Progenitor cell of endocrine pancreas (in vitro differentiated cells): ENCODE measurements at regions not wholly inside any gene's neighbourhood (a gene's known extent, or its start where the extent isn't known, plus 50 kb on each side); places are given as distances from the start of the nearest gene placed in this dataset.
A peak's percentile ranks its signal among the peaks of the same experiment; 100 is the strongest.

ENCODE experiments used
- DNase-seq: peaks from one replicate; pipeline ENCODE4 v3.0.0; 2021; ENCODE audit warnings: low spot score; ENCODE audit not compliant: unreplicated experiment
- H3K27ac Mint-ChIP-seq: 2 replicates; pipeline ENCODE4 v1.8.0; 2021; ENCODE audit warnings: mild to moderate bottlenecking, moderate library complexity, mixed read lengths
- H3K27me3 Mint-ChIP-seq: 2 replicates; pipeline ENCODE4 v1.8.0; 2021; ENCODE audit warnings: mixed read lengths
- H3K36me3 Mint-ChIP-seq: 2 replicates; pipeline ENCODE4 v1.8.0; 2022; ENCODE audit warnings: mixed read lengths; ENCODE audit not compliant: insufficient read depth
- H3K4me1 Mint-ChIP-seq: 2 replicates; pipeline ENCODE4 v1.8.0; 2021; ENCODE audit warnings: low read depth, mixed read lengths
- H3K4me3 Mint-ChIP-seq: 2 replicates; pipeline ENCODE4 v1.8.0; 2021; ENCODE audit warnings: low read depth, mild to moderate bottlenecking, moderate library complexity, mixed read lengths
- H3K9me3 Mint-ChIP-seq: 2 replicates; pipeline ENCODE4 v1.8.0; 2021; ENCODE audit warnings: low read depth, mixed read lengths
- TF ChIP-seq, protein P1 (sequence below): fragments of 200-600 bp; sonication (generic); IDR thresholded peaks from one replicate; pipeline ENCODE4 v1.5.0; 2021; ENCODE audit warnings: antibody characterized with exemption, mild to moderate bottlenecking; ENCODE audit not compliant: unreplicated experiment

DNA sequence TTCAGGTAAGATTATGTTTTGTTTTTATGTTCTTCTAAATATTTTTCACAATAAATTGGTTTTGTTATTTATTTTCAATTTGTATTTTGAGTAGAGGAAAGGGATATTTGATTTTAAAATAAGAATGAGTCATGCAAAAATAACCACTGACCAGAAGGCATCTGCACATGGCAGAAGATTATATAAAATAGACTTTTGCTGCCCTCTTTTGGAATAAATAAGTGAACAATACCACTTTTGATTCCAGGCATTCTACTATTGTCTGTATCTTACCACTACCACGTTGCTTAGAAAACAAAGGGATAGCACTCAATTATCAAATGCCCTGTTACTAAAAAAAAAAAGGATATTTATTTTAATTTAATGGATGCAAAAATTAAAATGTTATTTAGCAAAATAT, 227.3 kb upstream of the ITGA1 start:
- Mint-ChIP-seq H3K27ac (no peak overlapping the region), H3K36me3 (no peaks in the 10 kb centered on the region), H3K4me3 (no peak overlapping the region), H3K9me3 (peaks cover 5% of the 10 kb centered on the region), H3K27me3 (no peaks in the 10 kb centered on the region), H3K4me1 (no peaks in the 10 kb centered on the region)
- DNase-seq, result no peak
- TF ChIP-seq, protein P1, sequence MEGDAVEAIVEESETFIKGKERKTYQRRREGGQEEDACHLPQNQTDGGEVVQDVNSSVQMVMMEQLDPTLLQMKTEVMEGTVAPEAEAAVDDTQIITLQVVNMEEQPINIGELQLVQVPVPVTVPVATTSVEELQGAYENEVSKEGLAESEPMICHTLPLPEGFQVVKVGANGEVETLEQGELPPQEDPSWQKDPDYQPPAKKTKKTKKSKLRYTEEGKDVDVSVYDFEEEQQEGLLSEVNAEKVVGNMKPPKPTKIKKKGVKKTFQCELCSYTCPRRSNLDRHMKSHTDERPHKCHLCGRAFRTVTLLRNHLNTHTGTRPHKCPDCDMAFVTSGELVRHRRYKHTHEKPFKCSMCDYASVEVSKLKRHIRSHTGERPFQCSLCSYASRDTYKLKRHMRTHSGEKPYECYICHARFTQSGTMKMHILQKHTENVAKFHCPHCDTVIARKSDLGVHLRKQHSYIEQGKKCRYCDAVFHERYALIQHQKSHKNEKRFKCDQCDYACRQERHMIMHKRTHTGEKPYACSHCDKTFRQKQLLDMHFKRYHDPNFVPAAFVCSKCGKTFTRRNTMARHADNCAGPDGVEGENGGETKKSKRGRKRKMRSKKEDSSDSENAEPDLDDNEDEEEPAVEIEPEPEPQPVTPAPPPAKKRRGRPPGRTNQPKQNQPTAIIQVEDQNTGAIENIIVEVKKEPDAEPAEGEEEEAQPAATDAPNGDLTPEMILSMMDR, result peak; percentile 32

DNA sequence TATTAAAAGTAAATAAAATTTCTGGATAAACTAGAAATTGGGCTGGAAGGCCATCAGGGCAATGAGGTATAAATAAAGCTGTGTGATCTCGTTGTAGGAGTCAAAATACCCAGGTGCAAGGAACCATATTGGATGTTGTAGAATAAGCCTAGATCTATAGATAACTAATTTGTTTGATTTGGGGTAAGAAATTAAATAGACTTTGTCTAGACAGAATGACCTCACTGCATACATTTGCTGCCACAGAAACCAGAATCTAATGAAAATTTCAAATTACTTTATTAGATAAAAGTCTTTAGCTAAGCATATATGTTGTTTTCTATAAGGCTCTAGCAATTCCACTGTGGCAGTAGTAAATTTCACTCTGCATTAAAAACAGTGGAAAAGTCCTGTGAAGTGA, 225.2 kb upstream of the ITGA1 start:
- TF ChIP-seq, protein P1, result no peak
- H3K4me1 Mint-ChIP-seq, result no peaks in the 10 kb centered on the region
- no peaks in the 10 kb centered on the region for H3K27me3 Mint-ChIP-seq
- H3K4me3 Mint-ChIP-seq, result no peak overlapping the region
- H3K36me3 Mint-ChIP-seq, result no peaks in the 10 kb centered on the region
- H3K9me3 Mint-ChIP-seq, result peaks cover 5% of the 10 kb centered on the region
- H3K27ac Mint-ChIP-seq, result no peak overlapping the region
- no peak for DNase-seq

DNA sequence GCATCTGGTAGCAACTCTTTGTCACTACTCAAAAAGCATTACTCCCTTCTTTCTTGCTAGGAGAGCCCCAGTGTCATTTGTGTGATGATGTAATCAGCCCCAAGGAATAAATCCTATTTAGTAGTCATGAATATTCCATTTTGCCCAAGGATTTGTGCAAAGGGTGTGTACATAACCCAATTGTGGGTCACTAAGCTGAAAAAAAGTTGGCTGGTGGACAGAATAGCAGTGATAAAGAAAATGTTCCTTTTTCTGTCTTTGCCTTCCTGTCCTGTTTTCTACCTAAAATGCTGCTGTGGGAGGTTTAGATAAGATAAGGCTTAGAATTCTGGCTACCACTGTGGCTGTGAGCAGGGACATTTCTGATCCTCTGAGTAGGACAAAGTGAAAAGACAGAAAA, 223.1 kb upstream of the ITGA1 start:
- no peaks in the 10 kb centered on the region for H3K4me1 Mint-ChIP-seq
- H3K9me3 Mint-ChIP-seq, result peaks cover 6% of the 10 kb centered on the region
- no peaks in the 10 kb centered on the region for H3K27me3 Mint-ChIP-seq
- DNase-seq, result no peak
- H3K4me3 Mint-ChIP-seq, result no peak overlapping the region
- H3K27ac Mint-ChIP-seq, result no peak overlapping the region
- TF ChIP-seq, protein P1, result no peak
- no peaks in the 10 kb centered on the region for H3K36me3 Mint-ChIP-seq

DNA sequence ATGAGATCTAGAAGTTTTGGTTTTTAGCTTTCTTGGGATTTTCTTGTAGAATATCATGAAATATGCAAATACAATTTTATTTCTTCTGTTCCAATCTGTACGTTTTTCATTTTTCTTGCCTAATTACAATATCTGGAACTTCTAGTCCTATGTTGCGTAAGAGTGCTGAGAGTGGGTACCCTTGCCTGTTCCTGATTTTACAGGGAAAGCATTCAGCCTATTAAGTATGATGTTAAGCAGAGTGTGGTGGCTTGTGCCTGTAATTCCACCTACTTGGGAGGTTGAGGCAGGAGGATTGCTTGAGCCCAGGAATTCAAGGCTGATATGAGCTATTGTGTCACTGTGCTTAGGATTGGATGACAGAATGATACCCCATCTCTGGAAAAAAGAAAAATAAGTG, 210.2 kb upstream of the ITGA1 start:
- no peaks in the 10 kb centered on the region for H3K9me3 Mint-ChIP-seq
- DNase-seq, result no peak
- peaks cover 19% of the 10 kb centered on the region for H3K4me1 Mint-ChIP-seq
- H3K36me3 Mint-ChIP-seq, result no peaks in the 10 kb centered on the region
- H3K4me3 Mint-ChIP-seq, result no peak overlapping the region
- TF ChIP-seq, protein P1, result no peak
- no peaks in the 10 kb centered on the region for H3K27me3 Mint-ChIP-seq
- H3K27ac Mint-ChIP-seq, result no peak overlapping the region

DNA sequence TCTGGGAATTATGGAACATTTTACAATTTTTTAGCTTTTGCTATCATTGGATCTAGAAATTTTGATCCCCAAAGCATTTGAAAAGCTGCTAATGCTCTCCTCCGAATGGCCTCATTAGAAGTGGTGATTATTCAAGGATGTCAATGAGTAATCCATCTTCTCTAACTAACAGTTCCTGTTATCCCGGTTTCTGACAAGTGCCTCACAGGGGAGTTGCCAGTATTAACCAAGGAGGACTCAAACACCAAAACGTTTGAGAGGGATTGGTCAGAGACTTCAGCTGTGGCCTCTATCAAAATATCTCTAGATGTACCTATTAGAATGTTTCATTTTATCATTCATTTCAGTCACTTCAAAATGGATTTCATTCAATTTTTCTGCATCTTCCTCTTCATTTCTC, 208.3 kb upstream of the ITGA1 start:
- Mint-ChIP-seq H3K27ac (peak overlapping the region; percentile 68), H3K4me3 (no peak overlapping the region), H3K4me1 (peaks cover 19% of the 10 kb centered on the region), H3K9me3 (no peaks in the 10 kb centered on the region), H3K27me3 (no peaks in the 10 kb centered on the region), H3K36me3 (no peaks in the 10 kb centered on the region)
- DNase-seq, result no peak
- TF ChIP-seq, protein P1, result no peak
